ENCODE measurements at regions not wholly inside any gene's neighbourhood (a gene's known extent, or its start where the extent isn't known, plus 50 kb on each side); places are given as distances from the start of the nearest gene placed in this dataset.

DNA sequence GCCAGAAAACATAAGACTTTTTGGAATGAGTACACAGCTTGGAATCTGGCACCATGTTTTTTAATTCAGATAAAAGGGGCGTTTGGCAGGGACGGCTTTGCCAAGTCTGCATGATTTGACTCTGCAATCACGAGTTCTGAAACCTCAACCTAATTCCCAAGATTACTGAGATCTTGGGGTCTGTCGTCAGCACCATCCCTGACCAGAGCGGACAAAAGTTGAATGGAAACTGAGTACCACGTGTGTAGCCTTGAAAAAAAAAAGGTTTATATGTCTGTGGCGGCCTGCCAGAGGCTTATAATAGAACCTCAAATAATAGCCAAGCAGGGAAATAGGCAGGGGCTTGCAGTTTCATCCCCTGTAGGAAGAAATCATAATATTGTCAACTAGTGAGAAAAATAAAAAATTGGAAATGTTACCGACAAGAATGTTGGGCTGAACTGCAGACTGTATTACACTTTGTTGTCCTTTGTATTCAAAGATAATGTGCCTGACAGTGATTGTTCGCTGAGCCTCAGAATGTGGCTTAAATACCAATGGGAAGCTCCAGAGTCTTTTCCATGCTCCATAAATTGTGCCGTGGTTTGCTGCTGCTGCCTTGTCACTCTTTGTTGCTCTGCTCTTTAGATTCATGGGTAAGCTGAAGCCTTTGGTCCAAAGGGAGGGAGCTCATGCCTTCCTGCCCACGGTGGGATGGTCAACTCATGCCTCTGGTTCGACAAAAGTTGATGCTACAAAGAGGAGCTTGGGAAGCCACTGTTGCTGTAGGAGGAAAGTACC lies 118.8 kb upstream of the ARID1B start:
- no peak overlapping the region for H3K27ac ChIP-seq
- DNase-seq, result no peak
- intact Hi-C loops (cut with DNase I; ENCODE audit: low total_unique reads) (no loop called here), in situ Hi-C loops (cut with MboI; ENCODE audit: low pct_ligation_motif_present in 1 of 4, low pct_unique_long_range_greater_than_20kb in 1 of 4, low sequenced_read_pairs in 3 of 4) (no loop called here)
- no peak for TF ChIP-seq POLR2A (IDR thresholded peaks at IDR 0.05)
- TF ChIP-seq, protein P1, sequence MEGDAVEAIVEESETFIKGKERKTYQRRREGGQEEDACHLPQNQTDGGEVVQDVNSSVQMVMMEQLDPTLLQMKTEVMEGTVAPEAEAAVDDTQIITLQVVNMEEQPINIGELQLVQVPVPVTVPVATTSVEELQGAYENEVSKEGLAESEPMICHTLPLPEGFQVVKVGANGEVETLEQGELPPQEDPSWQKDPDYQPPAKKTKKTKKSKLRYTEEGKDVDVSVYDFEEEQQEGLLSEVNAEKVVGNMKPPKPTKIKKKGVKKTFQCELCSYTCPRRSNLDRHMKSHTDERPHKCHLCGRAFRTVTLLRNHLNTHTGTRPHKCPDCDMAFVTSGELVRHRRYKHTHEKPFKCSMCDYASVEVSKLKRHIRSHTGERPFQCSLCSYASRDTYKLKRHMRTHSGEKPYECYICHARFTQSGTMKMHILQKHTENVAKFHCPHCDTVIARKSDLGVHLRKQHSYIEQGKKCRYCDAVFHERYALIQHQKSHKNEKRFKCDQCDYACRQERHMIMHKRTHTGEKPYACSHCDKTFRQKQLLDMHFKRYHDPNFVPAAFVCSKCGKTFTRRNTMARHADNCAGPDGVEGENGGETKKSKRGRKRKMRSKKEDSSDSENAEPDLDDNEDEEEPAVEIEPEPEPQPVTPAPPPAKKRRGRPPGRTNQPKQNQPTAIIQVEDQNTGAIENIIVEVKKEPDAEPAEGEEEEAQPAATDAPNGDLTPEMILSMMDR (IDR thresholded peaks at IDR 0.05), result no peak
- TF ChIP-seq POLR2AphosphoS5 (IDR thresholded peaks at IDR 0.05), result no peak
- no peak for TF ChIP-seq EP300 (IDR thresholded peaks at IDR 0.05; ENCODE audit: low read depth)
- no peaks in the 10 kb centered on the region for H3K9me3 ChIP-seq
- H3K4me1 ChIP-seq, result peaks cover 0 to 7% (median 4%) of the 10 kb centered on the region in 4 donors
- H3K36me3 ChIP-seq, result no peaks in the 10 kb centered on the region
- no peaks in the 10 kb centered on the region for H3K27me3 ChIP-seq
- H3K4me3 ChIP-seq, result no peak overlapping the region
- WGBS, 2 donors (ENCODE audit: low coverage in 1 of 2), result 64 to 72% methylated on average over 7 to 12 of the region's 12 CpGs

DNA sequence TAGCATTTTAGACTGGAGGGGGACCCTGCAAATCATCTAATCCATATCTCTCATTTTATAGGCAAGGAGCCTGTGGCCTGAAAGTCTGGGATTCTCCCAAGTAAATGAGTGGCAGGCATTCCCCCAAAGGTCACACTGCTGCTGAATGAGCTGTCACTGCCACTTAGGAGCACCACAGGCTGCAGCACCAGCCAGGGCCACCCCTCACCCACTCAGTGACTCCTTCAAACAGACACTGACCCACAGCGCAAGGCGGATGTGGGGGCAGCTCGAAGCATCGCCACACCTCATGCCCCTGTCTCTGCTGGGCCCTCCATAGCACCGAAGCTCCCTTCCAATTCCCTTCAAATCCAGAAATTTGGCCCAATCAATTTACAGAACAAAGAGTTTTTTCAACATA lies 119.9 kb upstream of the ARID1B start:
- TF ChIP-seq EP300 (IDR thresholded peaks at IDR 0.05; ENCODE audit: low read depth) (no peak), POLR2AphosphoS5 (IDR thresholded peaks at IDR 0.05) (no peak), POLR2A (IDR thresholded peaks at IDR 0.05) (no peak)
- TF ChIP-seq, protein P1 (IDR thresholded peaks at IDR 0.05), result no peak
- Histone ChIP-seq H3K4me3 (no peak overlapping the region), H3K36me3 (no peaks in the 10 kb centered on the region), H3K9me3 (no peaks in the 10 kb centered on the region), H3K27me3 (no peaks in the 10 kb centered on the region), H3K4me1 (peaks cover 0 to 7% (median 4%) of the 10 kb centered on the region in 4 donors), H3K27ac (no peak overlapping the region)
- no peak for DNase-seq
- intact Hi-C loops (cut with DNase I; ENCODE audit: low total_unique reads) (no loop called here), in situ Hi-C loops (cut with MboI; ENCODE audit: low pct_ligation_motif_present in 1 of 4, low pct_unique_long_range_greater_than_20kb in 1 of 4, low sequenced_read_pairs in 3 of 4) (no loop called here)
- 96% methylated on average over 5 of the region's 5 CpGs; no CpG with 5 or more reads in 1 of the 2 donors for WGBS, 2 donors (ENCODE audit: low coverage in 1 of 2)

DNA sequence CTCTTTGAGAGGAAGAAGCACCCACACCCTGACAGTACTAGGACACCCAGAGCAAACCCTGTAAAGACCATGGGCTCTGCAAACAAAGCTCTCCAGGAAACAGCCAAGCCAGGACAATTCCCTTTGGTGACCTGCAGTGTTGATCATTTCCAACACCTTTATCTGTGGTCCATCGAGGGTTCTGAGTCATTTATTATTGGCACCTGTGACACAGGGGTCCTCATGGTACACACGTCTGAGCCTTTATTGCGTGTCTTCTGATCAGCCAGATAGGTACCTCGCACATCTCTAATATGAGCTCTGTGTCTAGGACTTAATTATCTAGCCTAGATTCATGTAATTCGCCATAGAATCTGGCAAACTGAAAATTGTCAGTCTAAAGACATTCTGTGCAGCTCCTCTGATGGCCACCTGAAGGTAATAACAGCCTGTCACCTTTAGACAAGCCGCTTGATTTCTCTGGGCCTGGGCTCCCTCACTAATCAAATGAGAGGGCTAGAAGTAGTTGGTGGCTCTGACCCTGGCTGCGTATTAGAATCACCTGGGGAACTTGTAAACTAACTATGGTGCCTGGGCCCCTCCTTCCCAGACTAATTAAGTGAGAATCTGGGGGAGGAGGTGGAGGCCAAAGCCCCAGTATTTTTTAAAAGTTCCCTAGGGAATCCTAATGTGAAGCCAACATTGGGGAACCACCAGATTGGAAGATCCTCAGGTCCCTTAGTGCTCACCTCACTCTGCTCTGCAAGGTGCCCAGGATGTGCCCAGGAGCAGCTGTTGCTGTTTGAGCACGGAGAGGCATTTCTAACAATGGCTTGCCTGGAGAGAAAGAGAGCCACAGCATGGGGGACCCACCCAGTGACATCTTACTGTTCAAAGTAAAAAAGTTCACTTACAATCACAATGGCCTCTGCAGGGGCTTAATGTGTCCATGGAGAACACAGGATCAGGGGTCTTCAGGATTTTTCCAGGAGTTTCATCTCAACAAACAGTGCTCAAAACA lies 122.0 kb upstream of the ARID1B start:
- TF ChIP-seq POLR2AphosphoS5 (IDR thresholded peaks at IDR 0.05) (no peak), POLR2A (IDR thresholded peaks at IDR 0.05) (no peak), EP300 (IDR thresholded peaks at IDR 0.05; ENCODE audit: low read depth) (no peak)
- TF ChIP-seq, protein P1 (IDR thresholded peaks at IDR 0.05), result no peak
- intact Hi-C loops (cut with DNase I; ENCODE audit: low total_unique reads) (no loop called here), in situ Hi-C loops (cut with MboI; ENCODE audit: low pct_ligation_motif_present in 1 of 4, low pct_unique_long_range_greater_than_20kb in 1 of 4, low sequenced_read_pairs in 3 of 4) (no loop called here)
- 92% methylated on average over 8 of the region's 8 CpGs; no CpG with 5 or more reads in 1 of the 2 donors for WGBS, 2 donors (ENCODE audit: low coverage in 1 of 2)
- no peak for DNase-seq
- Histone ChIP-seq H3K36me3 (no peaks in the 10 kb centered on the region), H3K27ac (no peak overlapping the region), H3K27me3 (no peaks in the 10 kb centered on the region), H3K9me3 (no peaks in the 10 kb centered on the region), H3K4me3 (no peak overlapping the region), H3K4me1 (peaks cover 0 to 7% (median 4%) of the 10 kb centered on the region in 4 donors)

DNA sequence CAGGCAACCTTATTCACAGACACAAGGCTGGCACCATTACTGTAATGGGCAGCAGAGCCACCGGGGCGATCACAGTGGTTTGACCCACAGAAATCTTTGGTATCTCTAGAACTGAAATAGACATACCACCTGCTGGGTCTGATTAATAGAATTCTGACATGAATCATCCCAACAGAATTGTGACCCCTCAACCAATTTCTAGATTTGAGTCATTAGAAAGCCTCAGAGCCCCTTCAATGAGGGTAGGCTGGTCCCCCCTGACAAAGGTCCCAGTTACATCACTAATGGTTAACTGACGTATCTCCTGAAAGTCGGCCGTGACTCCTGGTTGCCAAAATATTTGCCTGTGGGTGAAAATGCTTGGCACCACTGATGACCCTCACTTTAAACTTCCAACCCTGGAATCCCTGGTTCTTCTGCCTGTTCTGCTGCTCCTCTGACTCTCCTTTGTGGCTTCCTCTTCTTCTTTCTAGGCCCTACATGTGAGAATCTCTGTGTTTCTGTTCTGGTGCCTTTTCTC lies 124.9 kb upstream of the ARID1B start:
- H3K4me3 ChIP-seq, result no peak overlapping the region
- H3K9me3 ChIP-seq, result no peaks in the 10 kb centered on the region
- in situ Hi-C loops (cut with MboI; ENCODE audit: low pct_ligation_motif_present in 1 of 4, low pct_unique_long_range_greater_than_20kb in 1 of 4, low sequenced_read_pairs in 3 of 4) (no loop called here), intact Hi-C loops (cut with DNase I; ENCODE audit: low total_unique reads) (no loop called here)
- no peaks in the 10 kb centered on the region for H3K4me1 ChIP-seq
- H3K36me3 ChIP-seq, result no peaks in the 10 kb centered on the region
- no peak overlapping the region for H3K27ac ChIP-seq
- WGBS, 2 donors (ENCODE audit: low coverage in 1 of 2), result 82 to 93% methylated on average over 3 to 5 of the region's 5 CpGs
- TF ChIP-seq, protein P1 (IDR thresholded peaks at IDR 0.05), result no peak
- TF ChIP-seq POLR2AphosphoS5 (IDR thresholded peaks at IDR 0.05), result no peak
- no peak for TF ChIP-seq EP300 (IDR thresholded peaks at IDR 0.05; ENCODE audit: low read depth)
- no peak for TF ChIP-seq POLR2A (IDR thresholded peaks at IDR 0.05)
- H3K27me3 ChIP-seq, result no peaks in the 10 kb centered on the region
- DNase-seq, result no peak
